GM18951 (cell line): ENCODE measurements at regions not wholly inside any gene's neighbourhood (a gene's known extent, or its start where the extent isn't known, plus 50 kb on each side); places are given as distances from the start of the nearest gene placed in this dataset.

Source experiments
- POLR2A ChIP-seq: IDR thresholded peaks from 4 replicates; pipeline ENCODE4 v1.6.1; 2011; ENCODE audit warnings: mild to moderate bottlenecking; ENCODE audit not compliant: insufficient read length, insufficient read depth; ENCODE audit errors: extremely low read depth
- in situ Hi-C: fragments of 300-500 bp; cut with MboI; formaldehyde crosslinking; loops from one replicate; pipeline ENCODE4 v1.12.0; 2022; ENCODE audit warnings: low sequenced_read_pairs, mixed read lengths, inconsistent platforms; ENCODE audit not compliant: unreplicated experiment

DNA sequence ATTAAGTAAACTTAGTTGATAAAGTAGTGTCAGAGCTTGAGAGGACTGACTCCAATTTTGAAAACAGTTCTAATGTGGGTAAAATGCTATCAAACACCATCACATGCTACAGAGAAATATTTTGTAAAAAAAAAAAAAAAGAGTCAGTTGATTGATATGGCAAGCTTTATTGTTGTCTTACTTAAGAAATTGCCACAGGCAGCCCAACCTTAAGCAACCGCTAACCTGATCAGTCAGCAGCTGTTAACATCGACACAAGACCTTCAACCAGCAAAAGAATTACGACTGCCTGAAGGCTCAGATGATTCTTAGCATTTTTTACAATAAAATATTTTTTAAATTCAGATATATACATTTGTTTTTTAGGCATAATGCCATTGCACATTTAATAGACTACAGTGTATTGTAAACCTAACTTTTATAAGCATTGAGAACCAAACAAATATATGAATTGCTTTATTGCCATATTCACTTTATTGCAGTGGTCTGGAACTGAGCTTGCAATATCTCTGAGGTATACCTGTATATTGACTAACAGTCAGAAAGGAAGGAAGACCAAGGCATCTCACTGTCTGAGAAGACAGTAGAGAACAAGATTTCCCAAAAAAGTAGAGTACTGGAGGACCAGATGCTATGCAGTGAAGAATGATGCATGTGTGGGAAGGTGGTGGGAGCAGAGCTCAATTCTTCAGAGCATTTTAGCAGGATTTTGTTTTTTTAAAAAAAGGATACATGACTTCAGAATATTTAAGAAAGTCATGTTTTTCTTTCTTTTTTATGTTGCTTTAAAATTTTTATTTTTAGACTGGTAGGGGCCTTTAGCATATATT is 973.8 kb upstream of the GYPC start:
- in situ Hi-C loops = no loop called here
- no peak for TF ChIP-seq POLR2A

DNA sequence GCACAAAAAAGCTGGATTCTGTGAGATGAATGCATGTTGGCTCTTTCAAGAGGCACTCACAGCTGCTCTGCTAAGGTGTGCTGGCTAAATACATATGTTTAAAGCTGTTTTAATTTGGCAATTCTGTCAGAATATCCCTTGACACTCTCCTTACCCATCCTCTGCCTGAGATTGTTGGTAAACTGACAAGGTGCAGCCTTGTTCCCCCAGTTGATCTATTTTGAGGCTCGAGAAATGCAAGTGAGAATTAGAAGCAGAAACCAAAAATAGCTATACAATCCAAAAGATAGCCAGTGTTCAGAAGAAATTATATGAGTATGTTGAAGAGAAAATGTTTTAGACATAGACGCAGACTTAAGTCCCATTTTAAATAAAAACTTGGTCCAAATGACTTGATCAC is 971.7 kb upstream of the GYPC start:
- in situ Hi-C loops = no loop called here
- no peak for TF ChIP-seq POLR2A

DNA sequence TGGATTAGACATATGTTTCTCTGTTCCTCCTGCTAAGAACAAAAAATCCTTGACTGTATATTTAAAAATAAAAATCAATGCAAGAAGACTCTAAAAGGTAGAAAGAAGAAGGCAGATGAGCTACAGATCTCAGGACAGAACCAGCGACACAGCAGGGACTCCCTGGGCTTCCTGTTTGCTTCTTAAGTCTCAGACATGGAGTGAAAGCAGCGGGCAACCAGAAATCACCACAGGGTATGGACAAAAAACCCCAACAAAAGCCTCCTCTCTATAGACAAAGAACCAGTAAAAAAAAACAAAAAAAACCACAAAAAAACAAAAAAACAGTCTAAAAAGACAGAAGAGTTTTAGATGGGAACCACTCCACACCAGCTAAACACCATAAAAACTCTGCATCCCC is 971.0 kb upstream of the GYPC start:
- in situ Hi-C loops = no loop called here
- no peak for TF ChIP-seq POLR2A

DNA sequence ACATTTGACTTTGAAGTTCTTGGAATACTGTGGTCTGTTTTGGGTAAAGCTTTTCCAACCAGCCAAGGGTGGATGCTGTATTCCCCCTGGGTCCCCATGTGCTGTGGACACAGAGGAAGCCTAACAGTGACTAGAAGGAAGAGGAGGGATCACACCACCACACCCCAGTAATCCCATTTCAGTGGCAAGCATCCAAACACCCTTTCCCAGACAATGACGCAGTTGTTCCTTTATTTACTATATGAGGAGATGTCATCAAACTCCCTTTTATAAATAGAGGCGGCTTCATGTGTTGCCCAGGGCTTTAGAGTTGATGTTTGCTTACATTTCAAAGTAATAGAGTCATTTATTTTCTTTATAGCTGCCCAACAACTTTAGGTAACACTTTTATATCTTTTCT is 959.4 kb upstream of the GYPC start:
- TF ChIP-seq POLR2A = no peak
- in situ Hi-C loops = no loop called here

DNA sequence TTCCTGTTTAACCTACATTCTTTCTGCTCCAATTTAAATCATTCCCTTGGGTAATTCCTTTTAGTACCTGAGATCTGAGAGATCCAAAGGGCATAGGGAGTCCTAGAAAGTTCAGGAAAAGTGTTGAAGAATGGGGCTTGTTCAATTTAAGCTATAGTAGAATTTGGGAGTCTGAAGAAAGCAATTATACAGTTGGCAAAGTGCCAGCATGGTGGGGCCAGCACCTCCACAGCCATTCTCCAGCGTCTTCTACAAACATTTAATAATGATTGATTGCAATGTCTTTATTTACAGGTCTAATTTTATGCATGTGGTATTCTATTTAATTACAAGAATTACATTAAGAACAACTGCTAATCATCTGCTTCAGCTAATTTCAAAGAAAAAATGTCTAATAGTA is 957.7 kb upstream of the GYPC start:
- TF ChIP-seq POLR2A = no peak
- in situ Hi-C loops = no loop called here

DNA sequence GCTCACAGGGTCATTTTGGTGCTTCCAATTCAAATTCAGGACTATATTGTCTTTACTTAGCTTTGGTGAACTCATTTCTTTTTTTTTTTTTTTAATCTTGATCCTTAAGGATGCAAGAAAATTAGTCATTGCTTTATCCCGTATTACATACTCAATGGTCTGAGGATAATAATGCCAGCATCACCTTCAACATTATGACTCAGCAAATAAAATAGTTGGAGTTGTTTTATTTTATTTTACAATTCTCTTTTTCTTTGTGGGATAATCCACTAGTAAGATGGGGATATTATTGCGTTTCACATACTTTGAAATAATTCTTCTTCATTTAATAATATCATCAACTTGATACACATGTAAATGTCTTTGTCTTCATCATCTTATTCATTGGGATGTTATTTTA is 954.9 kb upstream of the GYPC start:
- in situ Hi-C loops = no loop called here

DNA sequence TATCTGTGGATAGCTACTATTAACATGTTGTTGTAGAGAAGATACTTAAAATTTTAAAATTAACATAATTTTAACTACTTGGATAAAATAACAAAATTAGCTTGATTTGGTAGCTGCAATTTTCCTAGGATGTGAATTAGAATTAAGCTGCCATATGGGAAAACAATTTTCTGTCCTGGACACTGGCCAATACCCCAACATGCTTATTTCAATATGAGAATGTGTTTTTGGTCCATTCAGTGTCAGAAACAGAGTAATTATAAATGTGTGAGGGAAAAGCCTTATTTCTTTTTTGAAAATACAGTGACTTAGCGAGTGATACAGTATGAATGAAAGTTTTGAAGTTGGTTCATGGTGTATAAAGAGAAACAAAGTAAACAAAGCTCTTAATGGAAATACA is 948.3 kb upstream of the GYPC start:
- no peak for TF ChIP-seq POLR2A
- in situ Hi-C loops = no loop called here

More for the DNA sequence above, 954.9 kb upstream of the GYPC start:
- TF ChIP-seq POLR2A = no peak

DNA sequence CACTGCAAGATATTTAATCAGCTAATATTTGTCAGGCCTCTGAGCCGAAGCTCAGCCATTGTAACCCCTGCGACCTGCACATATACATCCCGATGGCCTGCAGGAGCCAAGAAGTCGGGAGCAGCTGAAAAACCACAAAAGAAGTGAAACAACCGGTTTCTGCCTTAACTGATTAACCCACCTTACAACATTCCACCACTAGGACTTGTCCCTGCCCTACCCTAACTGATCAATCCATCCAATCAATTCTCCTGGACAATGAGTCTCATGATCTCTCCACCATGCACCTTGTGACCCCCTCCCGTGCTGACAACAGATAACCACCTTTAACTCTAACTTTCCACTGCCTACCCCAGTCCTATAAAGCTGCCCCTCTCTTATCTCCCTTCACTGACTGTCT is 945.4 kb upstream of the GYPC start:
- in situ Hi-C loops = no loop called here
- no peak for TF ChIP-seq POLR2A

DNA sequence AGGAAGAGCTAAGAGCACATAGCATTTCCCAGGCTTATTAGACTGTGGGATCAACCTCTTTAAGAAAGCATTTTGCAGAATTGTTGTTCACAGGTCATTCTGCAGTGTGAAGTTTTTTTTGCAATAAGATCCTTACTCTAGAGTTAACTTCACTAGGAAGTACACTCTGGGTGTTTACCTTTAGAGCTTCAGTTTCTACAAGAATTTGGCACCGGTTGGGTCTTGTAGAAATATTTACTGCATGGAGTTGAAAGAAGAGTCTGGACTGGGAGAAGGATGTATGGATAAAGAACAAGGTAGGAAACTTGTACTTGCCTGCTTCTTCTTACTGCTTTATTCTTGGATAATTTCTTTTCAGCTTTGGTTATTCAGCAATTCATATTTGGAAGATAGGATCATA is 944.9 kb upstream of the GYPC start:
- in situ Hi-C loops = no loop called here

DNA sequence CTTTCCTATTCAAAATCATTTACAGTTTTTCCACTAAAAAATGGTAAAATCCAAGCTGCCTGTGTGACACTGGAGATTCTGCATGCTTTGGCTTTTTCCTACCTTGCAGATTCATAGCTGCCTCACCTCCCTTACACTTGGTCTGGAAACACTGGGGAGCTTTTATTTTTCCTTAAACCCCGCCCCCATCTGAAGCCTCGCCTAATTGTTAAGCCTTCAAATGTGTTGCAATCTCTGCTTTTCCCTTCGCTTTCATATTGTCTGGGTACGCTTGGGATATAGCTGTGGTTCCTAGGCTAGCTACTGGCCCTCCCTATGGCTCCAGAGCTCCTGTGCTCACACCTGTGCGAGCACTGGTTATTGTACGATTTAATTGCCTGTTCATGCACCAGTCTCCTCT is 942.4 kb upstream of the GYPC start:
- TF ChIP-seq POLR2A = no peak
- in situ Hi-C loops = no loop called here

More for the DNA sequence above, 944.9 kb upstream of the GYPC start:
- no peak for TF ChIP-seq POLR2A

DNA sequence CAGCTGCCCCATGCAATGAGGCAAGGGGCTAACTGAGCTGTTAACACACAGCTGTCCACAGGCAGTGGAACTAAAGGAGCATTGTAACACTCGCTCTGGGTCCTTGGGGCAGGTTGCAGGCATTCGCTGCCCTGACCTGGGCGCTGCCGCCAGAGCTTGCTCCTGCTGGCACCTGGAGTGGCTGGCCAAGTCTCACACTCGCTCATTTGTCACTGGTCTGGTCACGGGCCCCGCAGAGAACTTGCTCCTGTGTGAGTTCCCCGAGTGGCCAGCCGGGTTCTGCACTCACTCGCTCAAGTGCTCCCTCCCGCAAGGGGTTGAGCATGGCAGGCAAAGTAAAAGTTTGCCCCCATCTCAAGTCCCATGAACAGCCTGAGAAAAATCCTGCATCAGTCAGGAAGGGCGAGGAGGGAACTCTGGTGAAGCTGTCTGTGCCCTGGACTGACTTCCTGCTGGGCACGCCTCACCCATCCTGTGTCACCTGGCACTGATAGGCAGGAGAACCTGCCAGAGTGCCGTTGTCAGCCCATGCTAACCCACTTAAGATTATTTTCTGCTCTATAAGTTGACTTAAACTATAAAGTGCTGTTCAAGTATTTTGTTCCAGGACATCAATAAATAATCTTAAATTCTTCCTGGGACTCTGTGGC is 934.8 kb upstream of the GYPC start:
- no peak for TF ChIP-seq POLR2A
- in situ Hi-C loops = no loop called here

DNA sequence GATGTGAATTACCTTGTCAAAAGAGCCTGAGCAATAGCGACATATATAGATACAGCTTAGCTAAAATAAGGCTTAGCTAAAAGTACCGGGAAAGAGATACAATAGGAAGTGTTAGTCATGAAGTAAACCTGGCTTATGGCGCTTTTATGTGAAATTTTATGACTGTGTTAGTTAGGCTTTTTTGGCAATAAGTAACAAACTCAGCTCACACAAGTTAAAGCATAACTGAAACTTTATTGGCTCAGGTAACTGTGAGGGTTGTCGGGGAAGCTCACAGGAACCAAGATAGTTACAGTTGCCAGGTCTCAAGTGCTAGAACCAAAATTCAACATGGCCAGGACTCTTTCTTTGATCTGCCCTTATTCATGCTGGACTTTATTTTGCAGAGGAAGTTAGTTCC is 925.0 kb upstream of the GYPC start:
- no peak for TF ChIP-seq POLR2A
- in situ Hi-C loops = no loop called here

DNA sequence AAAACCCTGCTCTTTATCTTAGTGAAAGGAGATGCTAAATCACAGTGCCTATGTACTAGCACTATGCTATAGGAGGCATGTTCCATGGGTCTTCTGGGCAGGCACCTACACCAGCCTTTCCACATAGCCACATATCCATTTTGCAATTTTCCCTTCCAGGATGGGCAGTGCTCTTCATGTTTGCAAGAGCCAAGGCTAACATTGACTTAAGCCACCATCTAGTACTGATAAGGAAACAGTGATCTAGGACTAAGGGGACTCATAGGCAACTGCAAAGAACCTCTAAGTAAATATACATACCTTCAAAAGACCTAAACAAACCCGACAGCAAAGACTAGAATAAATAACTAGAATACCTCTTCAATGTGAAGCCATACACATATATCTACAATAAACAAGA is 919.7 kb upstream of the GYPC start:
- no peak for TF ChIP-seq POLR2A

DNA sequence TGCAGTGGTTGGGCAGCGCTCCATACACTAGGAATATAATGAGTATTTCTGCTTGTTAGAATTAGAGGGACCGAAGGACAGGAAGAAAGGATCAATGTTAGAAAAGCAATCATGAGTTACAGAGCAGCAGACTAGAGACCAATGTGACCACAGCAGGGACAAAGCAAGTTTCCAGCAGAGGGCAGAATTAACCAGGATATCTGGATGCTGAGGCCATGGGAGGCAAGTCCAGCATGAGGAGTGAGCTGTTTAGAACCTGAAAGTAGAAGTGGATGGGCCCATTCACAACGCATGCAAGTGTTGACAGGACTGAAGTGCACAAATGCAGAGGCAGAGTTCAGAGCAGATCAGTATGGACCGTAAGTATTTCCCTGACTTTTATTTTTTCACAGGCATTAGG is 910.4 kb upstream of the GYPC start:
- in situ Hi-C loops = no loop called here
- TF ChIP-seq POLR2A = no peak

More for the DNA sequence above, 919.7 kb upstream of the GYPC start:
- in situ Hi-C loops = no loop called here
